ENCODE measurements at regions not wholly inside any gene's neighbourhood (a gene's known extent, or its start where the extent isn't known, plus 50 kb on each side); places are given as distances from the start of the nearest gene placed in this dataset.

- no peak for TF ChIP-seq POLR2AphosphoS5 (IDR thresholded peaks at IDR 0.05)
- no peak for TF ChIP-seq CTCF (IDR thresholded peaks at IDR 0.05)
Measured at GRCh38 chr14:104435147-104436046, 144.2 kb upstream of the C14orf180 start.
